NB4 (cell line): ENCODE measurements at regions not wholly inside any gene's neighbourhood (a gene's known extent, or its start where the extent isn't known, plus 50 kb on each side); places are given as distances from the start of the nearest gene placed in this dataset.

Source experiments
- CTCF ChIP-seq: IDR thresholded peaks from one replicate; pipeline ENCODE4 v1.5.1; 2012; ENCODE audit warnings: low read depth, low read length
- MAX ChIP-seq: IDR thresholded peaks from 2 replicates; pipeline ENCODE4 v1.6.1; 2011; ENCODE audit warnings: low read depth, low read length
- MYC ChIP-seq: IDR thresholded peaks from 2 replicates; pipeline ENCODE4 v1.6.1; 2011; ENCODE audit warnings: low read depth, low read length
- POLR2A ChIP-seq: IDR thresholded peaks from 2 replicates; pipeline ENCODE4 v1.6.1; 2011; ENCODE audit warnings: mild to moderate bottlenecking; ENCODE audit not compliant: insufficient read length; ENCODE audit errors: extremely low read depth

- no peak for TF ChIP-seq POLR2A
- no peak for TF ChIP-seq CTCF
- no peak for TF ChIP-seq MYC
- TF ChIP-seq MAX, result no peak
Observed at GRCh38 chr13:111645198-111645597, 324.8 kb downstream of the TEX29 start.
